Stomach (tissue), 8 donors: ENCODE measurements at regions not wholly inside any gene's neighbourhood (a gene's known extent, or its start where the extent isn't known, plus 50 kb on each side); places are given as distances from the start of the nearest gene placed in this dataset.

ENCODE experiments used
- DNase-seq, 2 donors: peaks; one replicate each; pipeline versions ENCODE4 v3.0.0 to v3.0.0-alpha.2; 2013 to 2019
- H3K27ac ChIP-seq, 5 donors: fragments of 200-600 bp in 4 of 5; sonication (generic) in 4 of 5; one replicate each; pipeline ENCODE4 v1.5.1; 2013 to 2019; ENCODE audit warnings: mild to moderate bottlenecking in 1 of 5, moderate library complexity in 1 of 5
- H3K27me3 ChIP-seq, 3 donors: fragments of 200-600 bp; sonication (generic); one replicate each; pipeline ENCODE4 v1.5.1; 2017 to 2019; ENCODE audit warnings: mixed run types in 1 of 3
- H3K36me3 ChIP-seq, 4 donors: fragments of 200-600 bp; sonication (generic); 1 replicate in 3 of 4; 2 replicates in 1 of 4; pipeline ENCODE4 v1.5.1; 2016 to 2019
- H3K4me1 ChIP-seq, 4 donors: fragments of 200-600 bp; sonication (generic); one replicate each; pipeline ENCODE4 v1.5.1; 2016 to 2019
- H3K4me3 ChIP-seq, 4 donors: fragments of 200-600 bp; sonication (generic) in 3 of 4; one replicate each; pipeline ENCODE4 v1.5.1; 2016 to 2019; ENCODE audit warnings: mild to moderate bottlenecking in 1 of 4
- H3K9me3 ChIP-seq, 4 donors: fragments of 200-600 bp; sonication (generic); one replicate each; pipeline ENCODE4 v1.5.1; 2016 to 2019
- CTCF ChIP-seq, 7 experiments: fragments of 450-650 bp in 4 of 7; fragments of 200-600 bp in 3 of 7; sonication (generic) in 3 of 7; IDR thresholded peaks; one replicate each; pipeline ENCODE4 v1.5.1; 2016 to 2019; ENCODE audit warnings: antibody characterized with exemption in 7 of 7, control low read depth in 2 of 7, mild to moderate bottlenecking in 1 of 7
- EP300 ChIP-seq: sonication (generic); formaldehyde crosslinking; IDR thresholded peaks from one replicate; pipeline ENCODE4 v1.6.1; 2017; ENCODE audit warnings: antibody characterized with exemption
- POLR2A ChIP-seq, 4 donors: fragments of 450-650 bp; IDR thresholded peaks; one replicate each; pipeline ENCODE4 v1.6.1; 2016; ENCODE audit warnings: antibody characterized with exemption in 4 of 4, control low read depth in 2 of 4, mild to moderate bottlenecking in 1 of 4, moderate library complexity in 1 of 4
- POLR2AphosphoS5 ChIP-seq, 3 donors: sonication (generic); formaldehyde crosslinking; IDR thresholded peaks; one replicate each; pipeline ENCODE4 v1.6.1; 2016; ENCODE audit warnings: antibody characterized with exemption in 3 of 3
- WGBS, 5 donors: extraction: QIAGEN DNeasy Blood & Tissue Kit in 3 of 5; methylation state at CpG; one replicate each; pipeline versions ENCODE4 v1.1.5 to v1.1.7; 2013 to 2018; 5-methylcytosine and 5-hydroxymethylcytosine counted together
- intact Hi-C: fragments of 100-400 bp; cut with DNase I; formaldehyde crosslinking; loops from one replicate; pipeline ENCODE4 v1.15.1; 2023; ENCODE audit warnings: low total_unique reads
- donor health status: healthy with polysubstance abuse.
- donor health status: Bipolar disorder and iron deficiency.
- donor health status: healthy.

GRCh38 chr1:219031809-219032208, 141.9 kb upstream of the LYPLAL1 start:
- TF ChIP-seq POLR2AphosphoS5 (IDR thresholded peaks at IDR 0.05), result no peak
- TF ChIP-seq POLR2A (IDR thresholded peaks at IDR 0.05), result no peak
- no peak for TF ChIP-seq CTCF (IDR thresholded peaks at IDR 0.05)
- no peak for TF ChIP-seq EP300
- no peak overlapping the region for H3K4me3 ChIP-seq
- intact Hi-C loops, result no loop called here
- H3K4me1 ChIP-seq, result no peaks in the 10 kb centered on the region
- H3K9me3 ChIP-seq, result no peaks in the 10 kb centered on the region
- no peak for DNase-seq
- no peak overlapping the region for H3K27ac ChIP-seq
- no peaks in the 10 kb centered on the region for H3K27me3 ChIP-seq
- H3K36me3 ChIP-seq, result no peaks in the 10 kb centered on the region

- Histone ChIP-seq H3K4me3 (no peak overlapping the region), H3K27me3 (no peaks in the 10 kb centered on the region), H3K36me3 (no peaks in the 10 kb centered on the region), H3K27ac (no peak overlapping the region), H3K9me3 (no peaks in the 10 kb centered on the region), H3K4me1 (no peaks in the 10 kb centered on the region)
- 56 to 78% (median 72%) methylated on average over 2 of the region's 2 CpGs for WGBS, 5 donors
- DNase-seq, result no peak
- no peak for TF ChIP-seq POLR2AphosphoS5 (IDR thresholded peaks at IDR 0.05)
- no peak for TF ChIP-seq CTCF (IDR thresholded peaks at IDR 0.05)
- TF ChIP-seq POLR2A (IDR thresholded peaks at IDR 0.05), result no peak
- TF ChIP-seq EP300, result no peak
- intact Hi-C loops, result no loop called here
Observed at GRCh38 chr1:219038398-219038797, 135.3 kb upstream of the LYPLAL1 start.

- Histone ChIP-seq H3K9me3 (no peaks in the 10 kb centered on the region), H3K4me1 (no peaks in the 10 kb centered on the region), H3K4me3 (no peak overlapping the region), H3K27ac (no peak overlapping the region), H3K36me3 (no peaks in the 10 kb centered on the region), H3K27me3 (no peaks in the 10 kb centered on the region)
- WGBS, 5 donors, result 77 to 87% (median 78%) methylated on average over 8 of the region's 8 CpGs
- intact Hi-C loops, result no loop called here
- DNase-seq, result no peak
- TF ChIP-seq CTCF (IDR thresholded peaks at IDR 0.05) (no peak), POLR2AphosphoS5 (IDR thresholded peaks at IDR 0.05) (no peak), EP300 (no peak), POLR2A (IDR thresholded peaks at IDR 0.05) (no peak)
Observed at GRCh38 chr1:219039017-219039681, 134.5 kb upstream of the LYPLAL1 start.

- TF ChIP-seq CTCF (IDR thresholded peaks at IDR 0.05) (no peak), POLR2AphosphoS5 (IDR thresholded peaks at IDR 0.05) (no peak), EP300 (no peak), POLR2A (IDR thresholded peaks at IDR 0.05) (no peak)
- 80 to 93% (median 87%) methylated on average over 2 of the region's 2 CpGs for WGBS, 5 donors
- no peak overlapping the region for H3K4me3 ChIP-seq
- no peak for DNase-seq
- H3K27ac ChIP-seq, result no peak overlapping the region
- H3K27me3 ChIP-seq, result no peaks in the 10 kb centered on the region
- intact Hi-C loops, result no loop called here
- H3K36me3 ChIP-seq, result no peaks in the 10 kb centered on the region
- H3K4me1 ChIP-seq, result no peaks in the 10 kb centered on the region
- H3K9me3 ChIP-seq, result no peaks in the 10 kb centered on the region
Observed at GRCh38 chr1:219039682-219040154, 134.0 kb upstream of the LYPLAL1 start.
